ENCODE measurements at regions not wholly inside any gene's neighbourhood (a gene's known extent, or its start where the extent isn't known, plus 50 kb on each side); places are given as distances from the start of the nearest gene placed in this dataset.

- no peaks in the 10 kb centered on the region for H3K4me1 ChIP-seq (ENCODE audit: control insufficient read depth, extremely low read depth, insufficient read depth, low read length)
- dilution Hi-C loops (cut with MboI; ENCODE audit: extremely low pct_ligation_motif_present, low sequenced_read_pairs): no loop called here
- no peak overlapping the region for H3K9ac ChIP-seq (ENCODE audit: control insufficient read depth, extremely low read depth, insufficient read depth, low read length)
- DNase-seq (ENCODE audit: low read depth, low spot score) (no peak), FAIRE-seq (no peak)
- H3K36me3 ChIP-seq (ENCODE audit: control insufficient read depth in 2 of 2, extremely low read depth in 1 of 2, insufficient read depth in 2 of 2, low read length in 2 of 2): peaks cover 0 to 2% of the 10 kb centered on the region in 2 experiments
- H3K4me2 ChIP-seq (ENCODE audit: control insufficient read depth, extremely low read depth, insufficient read depth, low read depth, low read length): no peak overlapping the region
- no peaks in the 10 kb centered on the region for H3K27me3 ChIP-seq (ENCODE audit: control insufficient read depth, extremely low read depth, insufficient read depth, low read length)
- no peak for TF ChIP-seq EZH2 (IDR thresholded peaks at IDR 0.05; ENCODE audit: low read length)
- TF ChIP-seq, protein P1, sequence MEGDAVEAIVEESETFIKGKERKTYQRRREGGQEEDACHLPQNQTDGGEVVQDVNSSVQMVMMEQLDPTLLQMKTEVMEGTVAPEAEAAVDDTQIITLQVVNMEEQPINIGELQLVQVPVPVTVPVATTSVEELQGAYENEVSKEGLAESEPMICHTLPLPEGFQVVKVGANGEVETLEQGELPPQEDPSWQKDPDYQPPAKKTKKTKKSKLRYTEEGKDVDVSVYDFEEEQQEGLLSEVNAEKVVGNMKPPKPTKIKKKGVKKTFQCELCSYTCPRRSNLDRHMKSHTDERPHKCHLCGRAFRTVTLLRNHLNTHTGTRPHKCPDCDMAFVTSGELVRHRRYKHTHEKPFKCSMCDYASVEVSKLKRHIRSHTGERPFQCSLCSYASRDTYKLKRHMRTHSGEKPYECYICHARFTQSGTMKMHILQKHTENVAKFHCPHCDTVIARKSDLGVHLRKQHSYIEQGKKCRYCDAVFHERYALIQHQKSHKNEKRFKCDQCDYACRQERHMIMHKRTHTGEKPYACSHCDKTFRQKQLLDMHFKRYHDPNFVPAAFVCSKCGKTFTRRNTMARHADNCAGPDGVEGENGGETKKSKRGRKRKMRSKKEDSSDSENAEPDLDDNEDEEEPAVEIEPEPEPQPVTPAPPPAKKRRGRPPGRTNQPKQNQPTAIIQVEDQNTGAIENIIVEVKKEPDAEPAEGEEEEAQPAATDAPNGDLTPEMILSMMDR (optimal IDR thresholded peaks at IDR 0.05 in 1 of 3, IDR thresholded peaks at IDR 0.05 in 1 of 3, conservative IDR thresholded peaks at IDR 0.05 in 1 of 3; ENCODE audit: extremely low read depth in 1 of 3, insufficient read depth in 2 of 3, low read length in 3 of 3): no peak
- H2AFZ ChIP-seq (ENCODE audit: control insufficient read depth, low read length): no peak overlapping the region
- H3K9me1 ChIP-seq (ENCODE audit: control insufficient read depth, extremely low read depth, insufficient read depth, low read length): no peaks in the 10 kb centered on the region
- H4K20me1 ChIP-seq (ENCODE audit: control insufficient read depth, extremely low read depth, insufficient read depth, low read length): no peaks in the 10 kb centered on the region
- no peak overlapping the region for H3K27ac ChIP-seq (ENCODE audit: control insufficient read depth, insufficient read depth, low read length)
- no peaks in the 10 kb centered on the region for H3K79me2 ChIP-seq (ENCODE audit: control insufficient read depth, insufficient read depth, low read length)
- H3K4me3 ChIP-seq (ENCODE audit: control insufficient read depth in 2 of 3, extremely low read depth in 1 of 3, insufficient read depth in 2 of 3, low read depth in 1 of 3, low read length in 3 of 3): no peak overlapping the region
- no peaks in the 10 kb centered on the region for H3K9me3 ChIP-seq (ENCODE audit: control insufficient read depth, low read depth, low read length)
These were observed 163.3 kb upstream of the SPRY1 start for GRCh38 chr4:123233136-123233768.

- dilution Hi-C loops (cut with MboI; ENCODE audit: extremely low pct_ligation_motif_present, low sequenced_read_pairs): no loop called here
- Histone ChIP-seq H3K9ac (ENCODE audit: control insufficient read depth, extremely low read depth, insufficient read depth, low read length) (no peak overlapping the region), H3K4me3 (ENCODE audit: control insufficient read depth in 2 of 3, extremely low read depth in 1 of 3, insufficient read depth in 2 of 3, low read depth in 1 of 3, low read length in 3 of 3) (no peak overlapping the region), H2AFZ (ENCODE audit: control insufficient read depth, low read length) (no peak overlapping the region), H3K9me3 (ENCODE audit: control insufficient read depth, low read depth, low read length) (no peaks in the 10 kb centered on the region), H3K79me2 (ENCODE audit: control insufficient read depth, insufficient read depth, low read length) (no peaks in the 10 kb centered on the region), H3K27me3 (ENCODE audit: control insufficient read depth, extremely low read depth, insufficient read depth, low read length) (no peaks in the 10 kb centered on the region), H3K9me1 (ENCODE audit: control insufficient read depth, extremely low read depth, insufficient read depth, low read length) (no peaks in the 10 kb centered on the region), H3K4me1 (ENCODE audit: control insufficient read depth, extremely low read depth, insufficient read depth, low read length) (no peaks in the 10 kb centered on the region), H3K27ac (ENCODE audit: control insufficient read depth, insufficient read depth, low read length) (no peak overlapping the region), H3K4me2 (ENCODE audit: control insufficient read depth, extremely low read depth, insufficient read depth, low read depth, low read length) (no peak overlapping the region), H4K20me1 (ENCODE audit: control insufficient read depth, extremely low read depth, insufficient read depth, low read length) (no peaks in the 10 kb centered on the region), H3K36me3 (ENCODE audit: control insufficient read depth in 2 of 2, extremely low read depth in 1 of 2, insufficient read depth in 2 of 2, low read length in 2 of 2) (peaks cover 0 to 2% of the 10 kb centered on the region in 2 experiments)
- DNase-seq (ENCODE audit: low read depth, low spot score) (no peak), FAIRE-seq (no peak)
- TF ChIP-seq, protein P1 (optimal IDR thresholded peaks at IDR 0.05 in 1 of 3, IDR thresholded peaks at IDR 0.05 in 1 of 3, conservative IDR thresholded peaks at IDR 0.05 in 1 of 3; ENCODE audit: extremely low read depth in 1 of 3, insufficient read depth in 2 of 3, low read length in 3 of 3): no peak
- no peak for TF ChIP-seq EZH2 (IDR thresholded peaks at IDR 0.05; ENCODE audit: low read length)
These were observed 161.6 kb upstream of the SPRY1 start for GRCh38 chr4:123234955-123235354.

Data from keratinocyte (primary cell).